GM12878 (cell line): ENCODE measurements at regions not wholly inside any gene's neighbourhood (a gene's known extent, or its start where the extent isn't known, plus 50 kb on each side); places are given as distances from the start of the nearest gene placed in this dataset.

Experiments used
- ATAC-seq: fragments of 200-7000 bp; cut with Tn5 transposase; 3 replicates; pipeline ENCODE4 v1.9.1; 2020; ENCODE audit warnings: mild to moderate bottlenecking, moderate library complexity
- BruUV-seq: library from RNA; stranded (reverse); fragments of 400-500 nt; replicated peaks from 2 replicates; lab custom pipeline; 2021; lab: Mats Ljungman, UMichigan
- CTCF ChIA-PET: fragments of 300-600 bp; sonication (Branson Sonifier 250); formaldehyde crosslinking; extraction: SDS; loops from one replicate; lab custom pipeline; 2021; ENCODE audit warnings: inconsistent platforms; lab: Yijun Ruan, JAX
- POLR2A ChIA-PET: fragments of 350-600 bp; formaldehyde crosslinking; extraction: SDS; loops from one replicate; lab custom pipeline; 2021; ENCODE audit warnings: inconsistent platforms; lab: Charles Lee
- RAD21 ChIA-PET: fragments of 300-600 bp; sonication (Branson Sonifier 250); formaldehyde crosslinking; loops from one replicate; lab custom pipeline; 2023; ENCODE audit warnings: antibody characterized with exemption; ENCODE audit not compliant: unreplicated experiment; lab: Charles Lee
- SMC1A ChIA-PET: fragments of 300-600 bp; sonication (Branson Sonifier 250); formaldehyde crosslinking; loops from one replicate; lab custom pipeline; 2023; ENCODE audit not compliant: unreplicated experiment, uncharacterized antibody; lab: Charles Lee
- DNase-seq: peaks from one replicate; pipeline ENCODE4 v3.0.0-alpha.2; 2011; ENCODE audit warnings: low read depth, low spot score
- FAIRE-seq: peaks from 3 replicates; lab custom pipeline; 2011; peaks lifted over from hg19 to GRCh38; lab: Jason Lieb, UNC
- H2AFZ ChIP-seq: 2 replicates; pipeline ENCODE4 v1.6.0; 2011; ENCODE audit warnings: low read depth, low read length, control low read depth; ENCODE audit not compliant: control insufficient read depth
- H3K27ac ChIP-seq: 2 replicates; pipeline ENCODE4 v1.5.1; 2011; ENCODE audit warnings: control low read depth; ENCODE audit not compliant: control insufficient read depth, insufficient read depth
- H3K27me3 ChIP-seq, 2 experiments: replicated peaks in 1 of 2; 2 replicates each; pipeline versions ENCODE4 v1.6.0 to v1.6.1; 2011; ENCODE audit warnings: low read length in 1 of 2; ENCODE audit not compliant: control insufficient read depth in 2 of 2, insufficient read depth in 2 of 2
- H3K36me3 ChIP-seq, 2 experiments: 2 replicates each; pipeline ENCODE4 v1.5.1; 2011; ENCODE audit warnings: low read length in 1 of 2; ENCODE audit not compliant: control insufficient read depth in 2 of 2, insufficient read depth in 2 of 2
- H3K4me1 ChIP-seq: 2 replicates; pipeline ENCODE4 v1.6.1; 2011; ENCODE audit warnings: mild to moderate bottlenecking, low read length, moderate library complexity, mixed read lengths; ENCODE audit not compliant: control insufficient read depth, insufficient read depth
- H3K4me2 ChIP-seq: 2 replicates; pipeline ENCODE4 v1.6.0; 2011; ENCODE audit warnings: control low read depth; ENCODE audit not compliant: control insufficient read depth, insufficient read depth
- H3K4me3 ChIP-seq: fragments of 200-600 bp; sonication (generic); 2 replicates; pipeline ENCODE4 v1.5.1; 2016
- H3K79me2 ChIP-seq: 2 replicates; pipeline ENCODE4 v1.6.0; 2011; ENCODE audit warnings: low read length; ENCODE audit not compliant: control insufficient read depth, insufficient read depth
- H3K9ac ChIP-seq: 2 replicates; pipeline ENCODE4 v1.8.0; 2011; ENCODE audit warnings: low read length, control low read depth, mixed read lengths; ENCODE audit not compliant: control insufficient read depth, insufficient read depth
- H3K9me3 ChIP-seq: replicated peaks from 3 replicates; pipeline ENCODE4 v1.5.1; 2011; ENCODE audit warnings: mild to moderate bottlenecking, low read length; ENCODE audit not compliant: control insufficient read depth, insufficient read depth
- H4K20me1 ChIP-seq: 2 replicates; pipeline ENCODE4 v1.6.0; 2011; ENCODE audit not compliant: control insufficient read depth, insufficient read depth
- BACH1 ChIP-seq: fragments of 450-650 bp; IDR thresholded peaks from 2 replicates; pipeline ENCODE4 v1.6.1; 2017; ENCODE audit warnings: mild to moderate bottlenecking, borderline replicate concordance
- CEBPZ ChIP-seq: fragments of 150-350 bp; IDR thresholded peaks from 2 replicates; pipeline ENCODE4 v1.6.1; 2016; ENCODE audit warnings: low read depth, low read length
- E4F1 ChIP-seq: fragments of 450-650 bp; IDR thresholded peaks from 2 replicates; pipeline ENCODE4 v1.6.1; 2018; ENCODE audit warnings: borderline replicate concordance, mild to moderate bottlenecking; ENCODE audit not compliant: partially characterized antibody
- EED ChIP-seq: sonication (generic); IDR thresholded peaks from 2 replicates; pipeline ENCODE4 v1.6.1; 2016; ENCODE audit warnings: antibody characterized with exemption, low read depth
- EZH2 ChIP-seq: IDR thresholded peaks from 2 replicates; pipeline ENCODE4 v1.6.1; 2012; ENCODE audit warnings: low read depth, mild to moderate bottlenecking, control low read depth, inconsistent platforms, low read length, borderline replicate concordance; ENCODE audit not compliant: control insufficient read depth
- REST ChIP-seq: IDR thresholded peaks from 2 replicates; pipeline ENCODE4 v1.6.1; 2012; ENCODE audit warnings: mild to moderate bottlenecking, low read depth, low read length
- USF1 ChIP-seq: IDR thresholded peaks from 2 replicates; pipeline ENCODE4 v1.6.1; 2011; ENCODE audit warnings: borderline replicate concordance, low read depth, mild to moderate bottlenecking, moderate library complexity, mixed read lengths, low read length; ENCODE audit not compliant: insufficient read depth; ENCODE audit errors: extremely low read length
- WGBS: methylation state at CpG from one replicate; pipeline ENCODE4 v1.1.6; 2016; ENCODE audit warnings: low lambda C conversion rate; ENCODE audit not compliant: insufficient replicate concordance, insufficient coverage; ENCODE audit errors: missing lambda C conversion rate; 5-methylcytosine and 5-hydroxymethylcytosine counted together
- in situ Hi-C: fragments of 300-500 bp; cut with MboI; formaldehyde crosslinking; loops from 9 replicates; pipeline ENCODE4 v1.14.3; 2018; ENCODE audit warnings: mixed read lengths
- intact Hi-C: fragments of 100-400 bp; cut with micrococcal nuclease; formaldehyde crosslinking; loops from one replicate; pipeline ENCODE4 v1.14.2; 2022; ENCODE audit not compliant: unreplicated experiment

- FAIRE-seq (no peak), ATAC-seq (no peak), DNase-seq (no peak)
- POLR2A ChIA-PET = no interaction called here
- Histone ChIP-seq H3K36me3 (no peaks in the 10 kb centered on the region), H3K79me2 (no peaks in the 10 kb centered on the region), H2AFZ (no peak overlapping the region), H3K27me3 (no peaks in the 10 kb centered on the region), H3K4me2 (no peak overlapping the region), H3K4me3 (no peak overlapping the region), H3K9ac (no peak overlapping the region), H3K4me1 (no peaks in the 10 kb centered on the region), H3K9me3 (no peaks in the 10 kb centered on the region), H4K20me1 (no peaks in the 10 kb centered on the region), H3K27ac (no peak overlapping the region)
- intact Hi-C loops = no loop called here
- RAD21 ChIA-PET = interaction anchor here (0.7 kb wide), 1 partner anchor 1126 kb away, joined by 3 read pairs; no protein-coding TSS in a partner anchor
- in situ Hi-C loops = no loop called here
- WGBS = 3% methylated on average over 2 of the region's 2 CpGs
- no peak for TF ChIP-seq CEBPZ
- no peak for TF ChIP-seq EZH2
- TF ChIP-seq USF1 = no peak
- TF ChIP-seq E4F1 = no peak
- no peak for TF ChIP-seq BACH1
- TF ChIP-seq EED = no peak
- no peak for TF ChIP-seq REST
- BruUV-seq = no TSS peak
- SMC1A ChIA-PET = no interaction called here
- CTCF ChIA-PET = interaction anchor here (0.9 kb wide), 1 partner anchor 24 kb away, joined by 3 read pairs; no protein-coding TSS in a partner anchor
These were observed 171.8 kb downstream of the DUSP6 start for GRCh38 chr12:89180496-89180895.
